DND-41 (cell line): ENCODE measurements at regions not wholly inside any gene's neighbourhood (a gene's known extent, or its start where the extent isn't known, plus 50 kb on each side); places are given as distances from the start of the nearest gene placed in this dataset.
A peak's percentile ranks its signal among the peaks of the same experiment; 100 is the strongest.

Experiments
- ATAC-seq: fragments of 200-7000 bp; cut with Tn5 transposase; 3 replicates; pipeline ENCODE4 v1.9.1; 2021; ENCODE audit warnings: low read depth; ENCODE audit not compliant: insufficient read depth
- DNase-seq: peaks from one replicate; pipeline ENCODE4 v3.0.0-alpha.2; 2020
- H2AFZ ChIP-seq: 2 replicates; pipeline ENCODE4 v1.6.0; 2012; ENCODE audit warnings: low read depth, low read length
- H3K27ac ChIP-seq: 2 replicates; pipeline ENCODE4 v1.5.1; 2012; ENCODE audit warnings: low read length, inconsistent platforms
- H3K27me3 ChIP-seq: fragments of 200-600 bp; sonication (generic); 2 replicates; pipeline ENCODE4 v1.6.0; 2012; ENCODE audit warnings: low read length, mild to moderate bottlenecking, inconsistent platforms; ENCODE audit not compliant: insufficient read depth, poor library complexity
- H3K36me3 ChIP-seq: 2 replicates; pipeline ENCODE4 v1.5.1; 2012; ENCODE audit warnings: low read length, inconsistent platforms; ENCODE audit not compliant: insufficient read depth
- H3K4me1 ChIP-seq: 2 replicates; pipeline ENCODE4 v1.5.1; 2012; ENCODE audit warnings: mild to moderate bottlenecking, low read length; ENCODE audit not compliant: insufficient read depth
- H3K4me2 ChIP-seq: 2 replicates; pipeline ENCODE4 v1.6.0; 2012; ENCODE audit warnings: mild to moderate bottlenecking, moderate library complexity, low read length, inconsistent platforms; ENCODE audit not compliant: insufficient read depth
- H3K4me3 ChIP-seq, 2 experiments: fragments of 200-600 bp in 1 of 2; shearing (Covaris generic) in 1 of 2; 2 replicates each; pipeline ENCODE4 v1.5.1; 2012 to 2016; ENCODE audit warnings: inconsistent platforms in 2 of 2, low read length in 2 of 2, mild to moderate bottlenecking in 2 of 2, low read depth in 1 of 2, moderate library complexity in 1 of 2
- H3K79me2 ChIP-seq: 2 replicates; pipeline ENCODE4 v1.6.0; 2012; ENCODE audit warnings: low read length, inconsistent platforms; ENCODE audit not compliant: insufficient read depth
- H3K9ac ChIP-seq: 2 replicates; pipeline ENCODE4 v1.6.0; 2012; ENCODE audit warnings: low read depth, mild to moderate bottlenecking, inconsistent platforms, low read length, moderate library complexity
- H3K9me3 ChIP-seq: 2 replicates; pipeline ENCODE4 v1.5.1; 2012; ENCODE audit warnings: low read length, moderate library complexity, mild to moderate bottlenecking, inconsistent platforms; ENCODE audit not compliant: insufficient read depth, severe bottlenecking
- H4K20me1 ChIP-seq: 2 replicates; pipeline ENCODE4 v1.6.0; 2012; ENCODE audit warnings: low read length; ENCODE audit not compliant: insufficient read depth
- EZH2 ChIP-seq: IDR thresholded peaks from 3 replicates; pipeline ENCODE4 v1.6.1; 2012; ENCODE audit warnings: borderline replicate concordance, low read depth, mild to moderate bottlenecking, moderate library complexity, low read length, inconsistent platforms; ENCODE audit not compliant: severe bottlenecking
- TF ChIP-seq, protein P1 (sequence below): IDR thresholded peaks from 2 replicates; pipeline ENCODE4 v1.5.1; 2012; ENCODE audit warnings: borderline replicate concordance, low read length, moderate library complexity, mild to moderate bottlenecking; ENCODE audit not compliant: poor library complexity, severe bottlenecking; ENCODE audit errors: extremely low read depth

DNA sequence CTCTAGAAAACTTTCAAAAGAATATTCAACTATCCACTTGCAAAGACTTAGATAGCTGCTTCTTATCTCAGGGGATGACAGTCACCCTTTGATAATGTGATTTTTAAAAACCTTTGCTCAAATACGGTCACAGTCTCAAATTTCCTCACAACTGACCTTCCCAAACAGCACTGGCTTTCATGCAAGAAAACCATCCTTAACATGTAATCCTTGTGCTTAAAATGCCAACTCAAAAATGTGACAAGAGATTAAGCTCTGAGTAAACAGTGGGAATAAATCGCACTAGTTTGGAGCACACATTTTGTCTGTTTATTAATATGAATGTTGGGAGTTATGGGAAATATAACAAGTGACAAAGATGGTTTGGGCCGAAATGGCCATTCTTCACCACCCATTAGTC, 87.5 kb upstream of the CCBE1 start:
- no peak overlapping the region for H3K27ac ChIP-seq
- H3K79me2 ChIP-seq: no peaks in the 10 kb centered on the region
- no peaks in the 10 kb centered on the region for H3K9me3 ChIP-seq
- no peak overlapping the region for H3K4me3 ChIP-seq
- no peak overlapping the region for H3K9ac ChIP-seq
- ATAC-seq: no peak
- TF ChIP-seq EZH2: no peak
- TF ChIP-seq, protein P1, sequence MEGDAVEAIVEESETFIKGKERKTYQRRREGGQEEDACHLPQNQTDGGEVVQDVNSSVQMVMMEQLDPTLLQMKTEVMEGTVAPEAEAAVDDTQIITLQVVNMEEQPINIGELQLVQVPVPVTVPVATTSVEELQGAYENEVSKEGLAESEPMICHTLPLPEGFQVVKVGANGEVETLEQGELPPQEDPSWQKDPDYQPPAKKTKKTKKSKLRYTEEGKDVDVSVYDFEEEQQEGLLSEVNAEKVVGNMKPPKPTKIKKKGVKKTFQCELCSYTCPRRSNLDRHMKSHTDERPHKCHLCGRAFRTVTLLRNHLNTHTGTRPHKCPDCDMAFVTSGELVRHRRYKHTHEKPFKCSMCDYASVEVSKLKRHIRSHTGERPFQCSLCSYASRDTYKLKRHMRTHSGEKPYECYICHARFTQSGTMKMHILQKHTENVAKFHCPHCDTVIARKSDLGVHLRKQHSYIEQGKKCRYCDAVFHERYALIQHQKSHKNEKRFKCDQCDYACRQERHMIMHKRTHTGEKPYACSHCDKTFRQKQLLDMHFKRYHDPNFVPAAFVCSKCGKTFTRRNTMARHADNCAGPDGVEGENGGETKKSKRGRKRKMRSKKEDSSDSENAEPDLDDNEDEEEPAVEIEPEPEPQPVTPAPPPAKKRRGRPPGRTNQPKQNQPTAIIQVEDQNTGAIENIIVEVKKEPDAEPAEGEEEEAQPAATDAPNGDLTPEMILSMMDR: no peak
- no peak overlapping the region for H2AFZ ChIP-seq
- no peak overlapping the region for H3K4me2 ChIP-seq
- no peaks in the 10 kb centered on the region for H3K36me3 ChIP-seq
- H3K27me3 ChIP-seq: no peaks in the 10 kb centered on the region
- no peaks in the 10 kb centered on the region for H4K20me1 ChIP-seq
- H3K4me1 ChIP-seq: no peaks in the 10 kb centered on the region
- DNase-seq: no peak

DNA sequence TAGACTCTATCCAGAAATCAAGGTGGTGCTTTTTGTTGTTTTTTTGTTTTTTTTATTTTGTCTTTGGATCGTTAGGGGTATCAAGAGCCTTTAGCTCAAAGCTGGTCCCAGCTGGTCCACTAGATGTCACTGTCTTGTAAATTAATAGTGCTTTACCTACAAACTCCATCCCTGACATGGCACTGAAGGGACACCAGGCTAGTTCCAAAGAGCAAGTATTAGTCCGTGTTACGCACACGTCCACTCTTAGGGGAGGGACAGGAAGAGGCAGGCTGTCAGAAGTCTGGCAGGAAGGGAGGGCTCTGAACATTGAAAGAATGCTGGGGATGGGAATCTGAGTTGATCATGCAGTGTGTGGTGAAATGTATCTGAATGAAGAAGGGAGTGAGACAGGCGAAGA, 85.9 kb upstream of the CCBE1 start:
- Histone ChIP-seq H3K9ac (no peak overlapping the region), H2AFZ (no peak overlapping the region), H3K4me3 (no peak overlapping the region), H3K79me2 (no peaks in the 10 kb centered on the region), H3K36me3 (no peaks in the 10 kb centered on the region), H3K27me3 (no peaks in the 10 kb centered on the region), H3K9me3 (no peaks in the 10 kb centered on the region), H4K20me1 (no peaks in the 10 kb centered on the region), H3K4me2 (no peak overlapping the region), H3K27ac (no peak overlapping the region), H3K4me1 (no peaks in the 10 kb centered on the region)
- DNase-seq (peak; percentile 43), ATAC-seq (peak; percentile 86)
- TF ChIP-seq, protein P1: peak; percentile 75
- TF ChIP-seq EZH2: no peak

DNA sequence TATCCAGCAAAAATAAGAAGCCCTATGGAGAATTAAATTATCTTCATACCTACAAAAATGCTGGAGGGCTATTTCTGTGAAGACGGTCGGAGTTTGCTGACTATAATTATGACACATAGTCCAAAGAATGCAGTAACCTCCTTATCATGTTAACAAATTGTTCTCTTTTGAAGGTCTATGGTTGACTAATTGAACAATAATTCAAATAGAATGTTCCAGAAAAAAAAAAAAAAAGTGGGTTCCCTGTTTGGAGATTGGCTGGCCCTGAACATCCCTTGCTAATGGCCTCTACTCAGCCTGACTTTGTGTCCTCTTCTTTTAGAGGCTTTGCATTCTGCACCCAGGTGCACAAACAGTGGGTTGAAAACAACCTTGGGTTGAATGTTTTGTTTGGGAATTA, 82.8 kb upstream of the CCBE1 start:
- Histone ChIP-seq H3K4me1 (no peaks in the 10 kb centered on the region), H3K9ac (no peak overlapping the region), H3K4me3 (no peak overlapping the region), H3K36me3 (no peaks in the 10 kb centered on the region), H2AFZ (no peak overlapping the region), H3K27me3 (no peaks in the 10 kb centered on the region), H3K27ac (no peak overlapping the region), H3K4me2 (no peak overlapping the region), H3K79me2 (no peaks in the 10 kb centered on the region), H4K20me1 (no peaks in the 10 kb centered on the region), H3K9me3 (no peaks in the 10 kb centered on the region)
- DNase-seq (no peak), ATAC-seq (no peak)
- TF ChIP-seq, protein P1: no peak
- no peak for TF ChIP-seq EZH2

DNA sequence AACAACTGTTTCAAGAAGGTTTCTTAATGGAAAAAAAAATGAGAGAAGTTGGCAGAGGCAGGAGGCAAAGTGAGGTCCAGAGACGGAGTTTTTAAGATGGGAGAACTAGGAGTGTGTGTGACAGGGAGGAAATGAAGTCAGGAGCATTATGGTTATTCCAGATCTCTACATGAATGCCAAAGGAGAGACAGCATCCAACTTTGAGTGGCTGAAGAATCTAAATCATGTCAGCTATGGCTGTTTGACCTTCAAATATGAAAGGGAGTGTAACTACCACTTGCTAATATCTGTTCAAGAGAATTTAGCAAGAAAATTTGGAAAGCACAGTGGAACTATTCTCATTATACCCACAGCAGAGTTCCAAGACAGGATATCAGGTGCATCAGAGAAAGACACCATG, 81.2 kb upstream of the CCBE1 start:
- H3K4me2 ChIP-seq: no peak overlapping the region
- no peaks in the 10 kb centered on the region for H3K4me1 ChIP-seq
- TF ChIP-seq, protein P1: no peak
- no peak for TF ChIP-seq EZH2
- H3K36me3 ChIP-seq: no peaks in the 10 kb centered on the region
- H3K9me3 ChIP-seq: no peaks in the 10 kb centered on the region
- H2AFZ ChIP-seq: no peak overlapping the region
- H3K79me2 ChIP-seq: no peaks in the 10 kb centered on the region
- no peak overlapping the region for H3K9ac ChIP-seq
- no peak overlapping the region for H3K4me3 ChIP-seq
- H3K27me3 ChIP-seq: no peaks in the 10 kb centered on the region
- no peak overlapping the region for H3K27ac ChIP-seq
- ATAC-seq (no peak), DNase-seq (no peak)
- H4K20me1 ChIP-seq: no peaks in the 10 kb centered on the region
